H9 (cell line): ENCODE measurements at regions not wholly inside any gene's neighbourhood (a gene's known extent, or its start where the extent isn't known, plus 50 kb on each side); places are given as distances from the start of the nearest gene placed in this dataset.

Experiments
- DNase-seq: peaks from one replicate; pipeline ENCODE4 v3.0.0-alpha.2; 2017
- H2AFZ ChIP-seq: one replicate; pipeline ENCODE4 v1.6.1; 2013; ENCODE audit warnings: mild to moderate bottlenecking, low read length, control low read depth, moderate library complexity
- H2AK5ac ChIP-seq: 2 replicates; pipeline ENCODE4 v1.6.1; 2013; ENCODE audit warnings: low read length, control low read depth, mixed read lengths; ENCODE audit not compliant: insufficient read length
- H2BK120ac ChIP-seq: one replicate; pipeline ENCODE4 v1.6.1; 2013; ENCODE audit warnings: low read depth, mild to moderate bottlenecking, low read length, control low read depth, inconsistent platforms; ENCODE audit not compliant: poor library complexity, severe bottlenecking
- H2BK12ac ChIP-seq: 2 replicates; pipeline ENCODE4 v1.6.1; 2013; ENCODE audit warnings: low read length, control low read depth, mixed read lengths, low read depth; ENCODE audit not compliant: insufficient read length
- H2BK15ac ChIP-seq: 2 replicates; pipeline ENCODE4 v1.6.1; 2013; ENCODE audit warnings: low read depth, low read length, control low read depth
- H2BK20ac ChIP-seq: one replicate; pipeline ENCODE4 v1.6.1; 2013; ENCODE audit warnings: low read depth, mild to moderate bottlenecking, low read length, control low read depth, inconsistent platforms; ENCODE audit not compliant: poor library complexity, severe bottlenecking
- H2BK5ac ChIP-seq: 2 replicates; pipeline ENCODE4 v1.6.1; 2013; ENCODE audit warnings: low read length, control low read depth, mixed read lengths; ENCODE audit not compliant: insufficient read length
- H3K14ac ChIP-seq: 2 replicates; pipeline ENCODE4 v1.6.1; 2013; ENCODE audit warnings: low read length, control low read depth; ENCODE audit not compliant: insufficient read depth
- H3K18ac ChIP-seq: 2 replicates; pipeline ENCODE4 v1.6.1; 2013; ENCODE audit warnings: low read depth, mild to moderate bottlenecking, mixed read lengths, low read length, control low read depth; ENCODE audit not compliant: insufficient read length
- H3K23ac ChIP-seq: 2 replicates; pipeline ENCODE4 v1.6.1; 2013; ENCODE audit warnings: low read length, control low read depth, mixed read lengths, low read depth; ENCODE audit not compliant: insufficient read length
- H3K23me2 ChIP-seq: 2 replicates; pipeline ENCODE4 v1.6.1; 2013; ENCODE audit warnings: low read depth, mild to moderate bottlenecking, mixed read lengths, low read length, control low read depth; ENCODE audit not compliant: insufficient read length, poor library complexity, severe bottlenecking
- H3K27ac ChIP-seq: 2 replicates; pipeline ENCODE4 v1.5.1; 2013; ENCODE audit warnings: low read length, control low read depth, mixed read lengths, low read depth; ENCODE audit not compliant: insufficient read length
- H3K27me3 ChIP-seq: 2 replicates; pipeline ENCODE4 v1.6.1; 2013; ENCODE audit warnings: low read length, control low read depth, inconsistent platforms; ENCODE audit not compliant: insufficient read depth
- H3K4ac ChIP-seq: 2 replicates; pipeline ENCODE4 v1.6.1; 2013; ENCODE audit warnings: low read depth, mild to moderate bottlenecking, control low read depth, inconsistent platforms, low read length, moderate library complexity
- H3K4me1 ChIP-seq: 2 replicates; pipeline ENCODE4 v1.6.1; 2013; ENCODE audit warnings: low read length, control low read depth, inconsistent platforms; ENCODE audit not compliant: insufficient read depth
- H3K4me2 ChIP-seq: 2 replicates; pipeline ENCODE4 v1.6.1; 2013; ENCODE audit warnings: low read length, control low read depth, mixed read lengths; ENCODE audit not compliant: insufficient read length, insufficient read depth
- H3K56ac ChIP-seq: 2 replicates; pipeline ENCODE4 v1.6.1; 2013; ENCODE audit warnings: low read depth, mild to moderate bottlenecking, mixed read lengths, low read length, control low read depth; ENCODE audit not compliant: insufficient read length
- H3K79me1 ChIP-seq: 2 replicates; pipeline ENCODE4 v1.6.1; 2013; ENCODE audit warnings: low read depth, mild to moderate bottlenecking, moderate library complexity, low read length, control low read depth, inconsistent platforms; ENCODE audit not compliant: insufficient read depth, poor library complexity, severe bottlenecking
- H3K79me2 ChIP-seq: 2 replicates; pipeline ENCODE4 v1.6.1; 2013; ENCODE audit warnings: low read length, control low read depth, inconsistent platforms; ENCODE audit not compliant: insufficient read depth
- H3K9ac ChIP-seq: 2 replicates; pipeline ENCODE4 v1.6.1; 2013; ENCODE audit warnings: low read length, control low read depth, mixed read lengths; ENCODE audit not compliant: insufficient read length; ENCODE audit errors: extremely low read depth
- H3K9me3 ChIP-seq: one replicate; pipeline ENCODE4 v1.6.1; 2013; ENCODE audit warnings: low read depth, low read length, inconsistent platforms; ENCODE audit not compliant: control insufficient read depth
- H3T11ph ChIP-seq: one replicate; pipeline ENCODE4 v1.6.1; 2013; ENCODE audit warnings: mild to moderate bottlenecking, low read length, control low read depth, inconsistent platforms
- H4K20me1 ChIP-seq: one replicate; pipeline ENCODE4 v1.6.1; 2013; ENCODE audit not compliant: control insufficient read depth, insufficient read length, insufficient read depth
- H4K5ac ChIP-seq: 2 replicates; pipeline ENCODE4 v1.6.1; 2013; ENCODE audit warnings: low read depth, mild to moderate bottlenecking, mixed read lengths, low read length, control low read depth; ENCODE audit not compliant: insufficient read length
- H4K8ac ChIP-seq: replicated peaks from 2 replicates; pipeline ENCODE4 v1.6.1; 2013; ENCODE audit warnings: low read length, control low read depth, mixed read lengths, low read depth; ENCODE audit not compliant: insufficient read length
- H4K91ac ChIP-seq: 2 replicates; pipeline ENCODE4 v1.6.1; 2013; ENCODE audit warnings: low read depth, mild to moderate bottlenecking, moderate library complexity, mixed read lengths, low read length, control low read depth; ENCODE audit not compliant: insufficient read length
- H3K27ac Mint-ChIP-seq, 3 experiments: 2 replicates in 2 of 3; 3 replicates in 1 of 3; pipeline ENCODE4 v1.8.0; 2020 to 2021; ENCODE audit warnings: mixed read lengths in 3 of 3, mild to moderate bottlenecking in 1 of 3, moderate library complexity in 1 of 3
- H3K27me3 Mint-ChIP-seq: 2 replicates; pipeline ENCODE4 v1.8.0; 2021; ENCODE audit warnings: low read depth, mild to moderate bottlenecking, moderate library complexity, mixed read lengths
- H3K36me3 Mint-ChIP-seq, 3 experiments: 2 replicates in 2 of 3; 3 replicates in 1 of 3; pipeline ENCODE4 v1.8.0; 2020 to 2021; ENCODE audit warnings: low read depth in 3 of 3, mixed read lengths in 3 of 3; ENCODE audit not compliant: insufficient read depth in 1 of 3
- H3K4me1 Mint-ChIP-seq, 2 experiments: 2 replicates each; pipeline ENCODE4 v1.8.0; 2020; ENCODE audit warnings: mixed read lengths in 2 of 2
- H3K4me3 Mint-ChIP-seq, 2 experiments: 2 replicates in 1 of 2; 3 replicates in 1 of 2; pipeline ENCODE4 v1.8.0; 2020 to 2021; ENCODE audit warnings: mild to moderate bottlenecking in 2 of 2, mixed read lengths in 2 of 2, moderate library complexity in 1 of 2
- H3K9me3 Mint-ChIP-seq, 2 experiments: 2 replicates in 1 of 2; 3 replicates in 1 of 2; pipeline ENCODE4 v1.8.0; 2020; ENCODE audit warnings: mild to moderate bottlenecking in 2 of 2, mixed read lengths in 2 of 2, moderate library complexity in 1 of 2
- WGBS: extraction: QIAGEN DNeasy Blood & Tissue Kit; methylation state at CpG from one replicate; pipeline ENCODE4 v1.1.7; 2013; ENCODE audit warnings: missing lambda C conversion rate, low lambda C conversion rate, mixed read lengths; ENCODE audit not compliant: insufficient read length; ENCODE audit errors: extremely low coverage; 5-methylcytosine and 5-hydroxymethylcytosine counted together
- TF ChIP-seq, protein P1 (sequence below): fragments of 200-600 bp; sonication (generic); conservative IDR thresholded peaks from 3 replicates; pipeline ENCODE4 v1.8.0; 2021; ENCODE audit warnings: antibody characterized with exemption, mild to moderate bottlenecking

DNA sequence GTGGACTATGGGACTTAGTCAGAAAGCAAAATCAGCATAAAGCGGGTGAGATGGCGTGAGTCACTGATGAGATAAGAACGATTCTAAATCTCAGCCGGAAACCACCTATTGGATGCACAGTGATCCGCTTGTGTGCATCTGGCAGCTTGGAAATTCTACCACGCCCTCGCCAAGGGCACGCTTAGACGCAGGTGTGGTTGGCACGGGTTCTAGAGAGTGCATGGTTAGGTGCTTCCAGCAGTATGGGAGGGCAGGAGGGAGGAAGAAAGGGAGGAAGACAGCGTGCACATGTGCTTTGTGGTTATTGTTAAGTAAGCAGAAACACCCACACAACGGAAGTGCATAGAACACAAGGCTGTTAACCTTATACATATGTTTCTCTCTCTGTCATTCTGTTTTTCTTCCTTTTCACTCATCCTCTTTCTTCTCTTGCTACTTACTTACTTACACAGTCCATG is 374.0 kb upstream of the ASIC2 start:
- TF ChIP-seq, protein P1, sequence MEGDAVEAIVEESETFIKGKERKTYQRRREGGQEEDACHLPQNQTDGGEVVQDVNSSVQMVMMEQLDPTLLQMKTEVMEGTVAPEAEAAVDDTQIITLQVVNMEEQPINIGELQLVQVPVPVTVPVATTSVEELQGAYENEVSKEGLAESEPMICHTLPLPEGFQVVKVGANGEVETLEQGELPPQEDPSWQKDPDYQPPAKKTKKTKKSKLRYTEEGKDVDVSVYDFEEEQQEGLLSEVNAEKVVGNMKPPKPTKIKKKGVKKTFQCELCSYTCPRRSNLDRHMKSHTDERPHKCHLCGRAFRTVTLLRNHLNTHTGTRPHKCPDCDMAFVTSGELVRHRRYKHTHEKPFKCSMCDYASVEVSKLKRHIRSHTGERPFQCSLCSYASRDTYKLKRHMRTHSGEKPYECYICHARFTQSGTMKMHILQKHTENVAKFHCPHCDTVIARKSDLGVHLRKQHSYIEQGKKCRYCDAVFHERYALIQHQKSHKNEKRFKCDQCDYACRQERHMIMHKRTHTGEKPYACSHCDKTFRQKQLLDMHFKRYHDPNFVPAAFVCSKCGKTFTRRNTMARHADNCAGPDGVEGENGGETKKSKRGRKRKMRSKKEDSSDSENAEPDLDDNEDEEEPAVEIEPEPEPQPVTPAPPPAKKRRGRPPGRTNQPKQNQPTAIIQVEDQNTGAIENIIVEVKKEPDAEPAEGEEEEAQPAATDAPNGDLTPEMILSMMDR = no peak
- H3K14ac ChIP-seq = no peak overlapping the region

More for the DNA sequence above, 374.0 kb upstream of the ASIC2 start:
- Histone ChIP-seq H3T11ph (no peak overlapping the region), H3K79me2 (no peaks in the 10 kb centered on the region), H2AK5ac (no peak overlapping the region), H3K23ac (no peak overlapping the region), H4K91ac (no peak overlapping the region), H3K56ac (no peak overlapping the region), H3K9ac (no peak overlapping the region), H2BK5ac (no peak overlapping the region), H3K79me1 (no peaks in the 10 kb centered on the region), H3K18ac (no peak overlapping the region), H2BK15ac (no peak overlapping the region), H2BK20ac (no peak overlapping the region), H3K4me2 (no peak overlapping the region), H3K27ac (no peak overlapping the region), H3K4ac (no peak overlapping the region), H4K20me1 (no peaks in the 10 kb centered on the region), H4K5ac (no peak overlapping the region), H3K23me2 (no peaks in the 10 kb centered on the region), H2BK12ac (no peak overlapping the region), H3K27me3 (no peaks in the 10 kb centered on the region), H3K4me1 (no peaks in the 10 kb centered on the region; the same call in 1 of the 2 replicates), H3K9me3 (no peaks in the 10 kb centered on the region), H2AFZ (no peak overlapping the region), H2BK120ac (no peak overlapping the region), H4K8ac (no peak overlapping the region)
- Mint-ChIP-seq H3K4me1 (no peaks in the 10 kb centered on the region), H3K9me3 (no peaks in the 10 kb centered on the region), H3K36me3 (no peaks in the 10 kb centered on the region), H3K4me3 (no peak overlapping the region), H3K27ac (no peak overlapping the region; a peak in 1 of 7 replicates), H3K27me3 (peaks cover 5% of the 10 kb centered on the region)
- no peak for DNase-seq
- WGBS = no CpG with 5 or more reads among the region's 12 CpGs
